MCF 10A (cell line): ENCODE measurements at regions not wholly inside any gene's neighbourhood (a gene's known extent, or its start where the extent isn't known, plus 50 kb on each side); places are given as distances from the start of the nearest gene placed in this dataset.

ENCODE experiments used
- BruUV-seq: library from RNA; stranded (reverse); fragments of 400-500 nt; replicated peaks from 2 replicates; lab custom pipeline; 2021; lab: Mats Ljungman, UMichigan
- CTCF ChIA-PET: fragments of 300-600 bp; sonication (Branson Sonifier 250); formaldehyde crosslinking; extraction: SDS; loops from one replicate; lab custom pipeline; 2021; ENCODE audit warnings: antibody characterized with exemption, inconsistent platforms; lab: Yijun Ruan, JAX
- POLR2A ChIA-PET: fragments of 300-600, 350-650 bp; sonication (Branson Sonifier 250); formaldehyde crosslinking; extraction: SDS; loops from one replicate; lab custom pipeline; 2020; ENCODE audit warnings: antibody characterized with exemption, inconsistent platforms; lab: Yijun Ruan, JAX
- DNase-seq: peaks from one replicate; pipeline ENCODE4 v3.0.0-alpha.2; 2018; ENCODE audit not compliant: unreplicated experiment
- H3K27ac Mint-ChIP-seq: one replicate; pipeline ENCODE4 v1.8.0; 2022; ENCODE audit warnings: mild to moderate bottlenecking, low read depth, mixed read lengths; ENCODE audit not compliant: unreplicated experiment
- H3K27me3 Mint-ChIP-seq: one replicate; pipeline ENCODE4 v1.8.0; 2022; ENCODE audit warnings: mixed read lengths; ENCODE audit not compliant: insufficient read depth, unreplicated experiment
- H3K36me3 Mint-ChIP-seq: one replicate; pipeline ENCODE4 v1.8.0; 2022; ENCODE audit warnings: mild to moderate bottlenecking, moderate library complexity, mixed read lengths; ENCODE audit not compliant: insufficient read depth, unreplicated experiment
- H3K4me1 Mint-ChIP-seq: one replicate; pipeline ENCODE4 v1.8.0; 2022; ENCODE audit warnings: mixed read lengths; ENCODE audit not compliant: insufficient read depth, unreplicated experiment
- H3K4me3 Mint-ChIP-seq: one replicate; pipeline ENCODE4 v1.8.0; 2022; ENCODE audit warnings: mild to moderate bottlenecking, moderate library complexity, mixed read lengths; ENCODE audit not compliant: unreplicated experiment
- H3K9me3 Mint-ChIP-seq: one replicate; pipeline ENCODE4 v1.8.0; 2022; ENCODE audit warnings: mixed read lengths; ENCODE audit not compliant: unreplicated experiment
- intact Hi-C: fragments of 100-400 bp; cut with micrococcal nuclease; formaldehyde crosslinking; loops from 2 replicates; pipeline ENCODE4 v1.14.1; 2022
- TF ChIP-seq, protein P1 (sequence below): fragments of 200-600 bp; IDR thresholded peaks from one replicate; pipeline ENCODE4 v1.8.0; 2022; ENCODE audit warnings: antibody characterized with exemption, mild to moderate bottlenecking; ENCODE audit not compliant: unreplicated experiment

DNA sequence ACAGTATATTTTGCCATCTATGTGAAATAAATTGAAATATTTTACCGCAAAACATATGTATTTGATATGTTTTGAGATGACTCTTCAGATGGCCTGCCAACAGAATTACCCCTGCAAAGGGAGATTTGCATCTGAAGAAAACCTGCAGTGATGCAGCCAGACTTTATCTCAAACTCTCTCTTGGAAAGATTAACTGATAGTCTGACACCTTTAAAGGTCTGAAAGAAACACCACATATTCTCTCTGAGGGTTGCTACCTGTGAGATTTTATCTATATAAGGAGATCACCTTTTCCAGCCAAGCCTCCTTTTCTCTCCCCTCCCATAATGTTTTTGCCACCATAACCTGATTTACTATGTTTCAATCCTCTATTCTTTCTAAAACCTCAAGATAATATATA is 1106.3 kb upstream of the IGFBP7 start:
- H3K4me3 Mint-ChIP-seq = no peak overlapping the region
- H3K4me1 Mint-ChIP-seq = no peaks in the 10 kb centered on the region
- ChIA-PET POLR2A (no interaction called here), CTCF (no interaction called here)
- H3K9me3 Mint-ChIP-seq = no peaks in the 10 kb centered on the region
- DNase-seq = no peak
- TF ChIP-seq, protein P1, sequence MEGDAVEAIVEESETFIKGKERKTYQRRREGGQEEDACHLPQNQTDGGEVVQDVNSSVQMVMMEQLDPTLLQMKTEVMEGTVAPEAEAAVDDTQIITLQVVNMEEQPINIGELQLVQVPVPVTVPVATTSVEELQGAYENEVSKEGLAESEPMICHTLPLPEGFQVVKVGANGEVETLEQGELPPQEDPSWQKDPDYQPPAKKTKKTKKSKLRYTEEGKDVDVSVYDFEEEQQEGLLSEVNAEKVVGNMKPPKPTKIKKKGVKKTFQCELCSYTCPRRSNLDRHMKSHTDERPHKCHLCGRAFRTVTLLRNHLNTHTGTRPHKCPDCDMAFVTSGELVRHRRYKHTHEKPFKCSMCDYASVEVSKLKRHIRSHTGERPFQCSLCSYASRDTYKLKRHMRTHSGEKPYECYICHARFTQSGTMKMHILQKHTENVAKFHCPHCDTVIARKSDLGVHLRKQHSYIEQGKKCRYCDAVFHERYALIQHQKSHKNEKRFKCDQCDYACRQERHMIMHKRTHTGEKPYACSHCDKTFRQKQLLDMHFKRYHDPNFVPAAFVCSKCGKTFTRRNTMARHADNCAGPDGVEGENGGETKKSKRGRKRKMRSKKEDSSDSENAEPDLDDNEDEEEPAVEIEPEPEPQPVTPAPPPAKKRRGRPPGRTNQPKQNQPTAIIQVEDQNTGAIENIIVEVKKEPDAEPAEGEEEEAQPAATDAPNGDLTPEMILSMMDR = no peak
- H3K27me3 Mint-ChIP-seq = no peaks in the 10 kb centered on the region
- H3K36me3 Mint-ChIP-seq = no peaks in the 10 kb centered on the region
- BruUV-seq = no TSS peak
- H3K27ac Mint-ChIP-seq = no peak overlapping the region
- intact Hi-C loops = no loop called here

DNA sequence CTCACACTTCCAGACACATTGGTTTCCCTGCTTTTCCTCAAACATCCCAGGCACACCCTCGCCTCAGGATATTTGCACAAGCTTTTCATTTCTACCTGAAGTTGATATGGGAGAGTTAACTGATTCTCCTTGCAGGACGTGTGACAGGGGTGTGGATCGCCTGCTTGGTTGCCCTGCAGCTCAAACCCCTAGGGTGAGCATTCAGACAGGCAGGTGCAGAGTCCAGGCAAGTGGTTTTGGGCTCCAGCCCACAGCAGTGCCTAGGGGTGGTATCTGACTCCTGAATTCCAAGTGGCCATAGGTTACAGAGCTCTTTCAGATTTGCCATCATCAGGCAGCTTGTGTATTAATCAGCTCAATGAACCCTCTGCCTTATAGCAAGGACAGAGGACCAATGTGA is 1104.2 kb upstream of the IGFBP7 start:
- Mint-ChIP-seq H3K27ac (no peak overlapping the region), H3K4me3 (no peak overlapping the region), H3K27me3 (no peaks in the 10 kb centered on the region), H3K9me3 (no peaks in the 10 kb centered on the region), H3K36me3 (no peaks in the 10 kb centered on the region), H3K4me1 (no peaks in the 10 kb centered on the region)
- ChIA-PET CTCF (no interaction called here), POLR2A (interaction anchor here (0.7 kb wide), 1 partner anchor 264 kb away, joined by 3 read pairs; no protein-coding TSS in a partner anchor)
- BruUV-seq = no TSS peak
- TF ChIP-seq, protein P1 = no peak
- DNase-seq = no peak
- intact Hi-C loops = no loop called here

DNA sequence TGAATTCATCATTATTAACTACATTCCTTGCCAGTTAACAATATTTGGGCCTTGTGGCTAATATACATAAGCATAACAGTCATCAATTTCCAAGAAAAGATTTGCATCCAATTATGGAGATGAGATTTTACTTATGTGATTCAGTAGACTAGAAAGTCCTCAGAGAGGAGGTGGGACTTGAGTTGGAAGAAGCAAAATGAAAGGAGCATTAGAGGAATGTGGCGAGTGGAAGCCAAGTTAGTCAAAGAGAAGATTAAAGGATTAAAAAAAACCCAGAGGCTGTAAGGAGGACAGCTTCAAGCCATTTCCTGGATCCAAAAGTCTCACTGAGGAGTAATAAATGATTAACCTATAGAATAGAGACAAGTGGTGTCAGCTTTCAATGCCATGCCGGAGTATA is 1099.4 kb upstream of the IGFBP7 start:
- Mint-ChIP-seq H3K9me3 (no peaks in the 10 kb centered on the region), H3K27me3 (no peaks in the 10 kb centered on the region), H3K4me1 (no peaks in the 10 kb centered on the region), H3K4me3 (no peak overlapping the region), H3K36me3 (no peaks in the 10 kb centered on the region), H3K27ac (no peak overlapping the region)
- ChIA-PET CTCF (no interaction called here), POLR2A (no interaction called here)
- intact Hi-C loops = no loop called here
- no TSS peak for BruUV-seq
- no peak for DNase-seq
- TF ChIP-seq, protein P1 = no peak

DNA sequence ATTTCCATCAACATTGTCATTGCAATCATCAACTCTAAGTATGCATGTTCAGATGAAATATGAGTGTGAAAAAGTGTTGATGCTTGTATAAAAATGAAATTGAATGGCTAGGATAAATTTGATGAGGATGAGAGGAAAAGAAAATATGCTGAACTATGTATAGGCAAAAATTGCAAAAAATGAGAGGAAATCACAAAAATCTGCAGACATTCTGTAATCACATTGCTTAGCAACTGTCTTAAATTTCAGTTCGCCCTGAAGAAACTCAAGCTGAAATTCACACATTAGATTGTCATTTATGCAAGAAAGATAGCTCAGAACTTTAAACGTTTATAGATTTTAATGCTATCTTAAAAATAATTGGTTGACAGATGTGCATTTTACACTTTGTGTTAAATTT is 1098.8 kb upstream of the IGFBP7 start:
- POLR2A ChIA-PET = no interaction called here
- Mint-ChIP-seq H3K27me3 (no peaks in the 10 kb centered on the region), H3K4me3 (no peak overlapping the region), H3K27ac (no peak overlapping the region), H3K9me3 (no peaks in the 10 kb centered on the region), H3K4me1 (no peaks in the 10 kb centered on the region), H3K36me3 (no peaks in the 10 kb centered on the region)
- no TSS peak for BruUV-seq
- TF ChIP-seq, protein P1 = no peak
- no peak for DNase-seq
- intact Hi-C loops = no loop called here
- CTCF ChIA-PET = interaction anchor here (0.7 kb wide), 1 partner anchor 12 kb away, joined by 3 read pairs; no protein-coding TSS in a partner anchor
